Gastrocnemius medialis (tissue), 4 donors: ENCODE measurements at regions not wholly inside any gene's neighbourhood (a gene's known extent, or its start where the extent isn't known, plus 50 kb on each side); places are given as distances from the start of the nearest gene placed in this dataset.

Experiments used
- POLR2A ChIP-seq, 2 donors: fragments of 450-650 bp; IDR thresholded peaks; one replicate each; pipeline ENCODE4 v1.6.1; 2017; ENCODE audit warnings: antibody characterized with exemption in 2 of 2, mild to moderate bottlenecking in 2 of 2, moderate library complexity in 2 of 2
- TF ChIP-seq, protein P1 (sequence below), 5 experiments: fragments of 450-650 bp in 3 of 5; fragments of 200-600 bp in 2 of 5; sonication (generic) in 2 of 5; IDR thresholded peaks in 4 of 5; conservative IDR thresholded peaks in 1 of 5; 1 replicate in 4 of 5; 2 replicates in 1 of 5; pipeline ENCODE4 v1.5.1; 2016 to 2019; ENCODE audit warnings: antibody characterized with exemption in 5 of 5, mild to moderate bottlenecking in 3 of 5, moderate library complexity in 3 of 5

DNA sequence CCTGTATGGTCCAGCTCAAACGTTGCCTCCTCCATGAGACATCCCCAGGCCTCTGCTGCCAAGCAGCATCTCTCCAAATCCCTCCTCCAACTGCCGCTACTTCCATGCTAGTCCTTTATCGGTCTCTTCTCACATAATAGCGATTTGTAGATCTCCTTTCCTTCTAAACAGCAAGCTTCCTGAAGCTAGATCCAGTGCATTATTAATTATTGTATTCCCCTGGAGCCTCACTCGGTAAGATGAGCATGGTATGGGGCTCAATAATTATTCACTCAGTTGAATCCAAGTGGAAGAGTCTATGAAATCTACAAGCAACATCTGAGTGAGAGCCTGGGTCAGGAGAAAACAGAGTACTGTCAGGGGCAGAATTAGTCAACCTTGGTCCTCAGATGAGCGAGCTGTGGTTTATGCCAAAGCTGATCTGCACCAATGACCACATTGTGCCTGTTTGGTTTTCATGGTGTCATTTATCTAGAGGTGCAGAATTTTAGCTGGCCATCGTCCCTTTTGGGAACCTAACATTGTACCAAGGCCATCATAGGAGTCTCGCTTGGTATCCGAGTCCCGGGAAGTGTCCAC lies 93.8 kb upstream of the UBE2E1 start:
- TF ChIP-seq, protein P1, sequence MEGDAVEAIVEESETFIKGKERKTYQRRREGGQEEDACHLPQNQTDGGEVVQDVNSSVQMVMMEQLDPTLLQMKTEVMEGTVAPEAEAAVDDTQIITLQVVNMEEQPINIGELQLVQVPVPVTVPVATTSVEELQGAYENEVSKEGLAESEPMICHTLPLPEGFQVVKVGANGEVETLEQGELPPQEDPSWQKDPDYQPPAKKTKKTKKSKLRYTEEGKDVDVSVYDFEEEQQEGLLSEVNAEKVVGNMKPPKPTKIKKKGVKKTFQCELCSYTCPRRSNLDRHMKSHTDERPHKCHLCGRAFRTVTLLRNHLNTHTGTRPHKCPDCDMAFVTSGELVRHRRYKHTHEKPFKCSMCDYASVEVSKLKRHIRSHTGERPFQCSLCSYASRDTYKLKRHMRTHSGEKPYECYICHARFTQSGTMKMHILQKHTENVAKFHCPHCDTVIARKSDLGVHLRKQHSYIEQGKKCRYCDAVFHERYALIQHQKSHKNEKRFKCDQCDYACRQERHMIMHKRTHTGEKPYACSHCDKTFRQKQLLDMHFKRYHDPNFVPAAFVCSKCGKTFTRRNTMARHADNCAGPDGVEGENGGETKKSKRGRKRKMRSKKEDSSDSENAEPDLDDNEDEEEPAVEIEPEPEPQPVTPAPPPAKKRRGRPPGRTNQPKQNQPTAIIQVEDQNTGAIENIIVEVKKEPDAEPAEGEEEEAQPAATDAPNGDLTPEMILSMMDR (IDR thresholded peaks at IDR 0.05 in 4 of 5, conservative IDR thresholded peaks at IDR 0.05 in 1 of 5) = no peak
- no peak for TF ChIP-seq POLR2A (IDR thresholded peaks at IDR 0.05)
